BJ (cell line): ENCODE measurements at regions not wholly inside any gene's neighbourhood (a gene's known extent, or its start where the extent isn't known, plus 50 kb on each side); places are given as distances from the start of the nearest gene placed in this dataset.
"Not testable (repeated sequence)": the region's sequence is repeated elsewhere in the genome, so short reads cannot be mapped to it uniquely, and the experiment has no call there.

Experiments
- CTCF ChIA-PET: fragments of 350-600 bp; formaldehyde crosslinking; extraction: SDS; loops from one replicate; lab custom pipeline; 2021; ENCODE audit warnings: antibody characterized with exemption, inconsistent platforms; lab: Yijun Ruan, JAX
- POLR2A ChIA-PET: fragments of 300-600 bp; sonication (Branson Sonifier 250); formaldehyde crosslinking; extraction: SDS; loops from one replicate; lab custom pipeline; 2021; ENCODE audit warnings: antibody characterized with exemption; lab: Charles Lee
- DNase-seq: peaks from one replicate; pipeline ENCODE4 v3.0.0-alpha.2; 2011; ENCODE audit warnings: low read depth
- H3K27me3 ChIP-seq: 2 replicates; pipeline ENCODE4 v1.6.0; 2011; ENCODE audit warnings: low read length; ENCODE audit not compliant: control insufficient read depth, insufficient read depth
- H3K36me3 ChIP-seq: 2 replicates; pipeline ENCODE4 v1.5.1; 2011; ENCODE audit warnings: low read length; ENCODE audit not compliant: control insufficient read depth, insufficient read depth
- H3K4me3 ChIP-seq: 2 replicates; pipeline ENCODE4 v1.5.1; 2011; ENCODE audit warnings: low read depth, mild to moderate bottlenecking, control low read depth, low read length
- CTCF ChIP-seq: IDR thresholded peaks from 2 replicates; pipeline ENCODE4 v1.5.1; 2011; ENCODE audit warnings: low read depth, mild to moderate bottlenecking, control low read depth, inconsistent platforms, low read length, moderate library complexity; ENCODE audit not compliant: insufficient read depth

GRCh38 chr10:10067644-10068043 lies 950.0 kb upstream of the CELF2 start:
- Histone ChIP-seq H3K27me3 (no peaks in the 10 kb centered on the region), H3K36me3 (no peaks in the 10 kb centered on the region), H3K4me3 (no peak overlapping the region)
- no peak for DNase-seq
- POLR2A ChIA-PET, result no interaction called here
- CTCF ChIA-PET, result no interaction called here
- TF ChIP-seq CTCF, result no peak

- DNase-seq, H3K4me3 ChIP-seq, H3K36me3 ChIP-seq, POLR2A ChIA-PET, CTCF ChIA-PET, H3K27me3 ChIP-seq: not testable (repeated sequence)
These were observed 942.8 kb upstream of the CELF2 start for GRCh38 chr10:10074847-10075246.

GRCh38 chr10:10078446-10078845 lies 939.2 kb upstream of the CELF2 start:
- no peak overlapping the region for H3K4me3 ChIP-seq
- no peaks in the 10 kb centered on the region for H3K36me3 ChIP-seq
- ChIA-PET POLR2A (no interaction called here), CTCF (no interaction called here)
- DNase-seq, result no peak
- no peaks in the 10 kb centered on the region for H3K27me3 ChIP-seq
- no peak for TF ChIP-seq CTCF

- Histone ChIP-seq H3K27me3 (no peaks in the 10 kb centered on the region), H3K4me3 (no peak overlapping the region), H3K36me3 (no peaks in the 10 kb centered on the region)
- ChIA-PET CTCF (no interaction called here), POLR2A (no interaction called here)
- TF ChIP-seq CTCF, result no peak
- DNase-seq, result peak; percentile 1
These were observed 925.1 kb upstream of the CELF2 start for GRCh38 chr10:10092581-10092980.

- Histone ChIP-seq H3K27me3 (no peaks in the 10 kb centered on the region), H3K4me3 (no peak overlapping the region), H3K36me3 (no peaks in the 10 kb centered on the region)
- POLR2A ChIA-PET, result interaction anchor here (0.5 kb wide), 1 partner anchor 107 kb away, joined by 3 read pairs; no protein-coding TSS in a partner anchor
- no peak for TF ChIP-seq CTCF
- no peak for DNase-seq
- CTCF ChIA-PET, result no interaction called here
These were observed 924.7 kb upstream of the CELF2 start for GRCh38 chr10:10093021-10093420.

- DNase-seq, result no peak
- H3K27me3 ChIP-seq, result no peaks in the 10 kb centered on the region
- TF ChIP-seq CTCF, result no peak
- ChIA-PET CTCF (no interaction called here), POLR2A (no interaction called here)
- H3K4me3 ChIP-seq, result no peak overlapping the region
- no peaks in the 10 kb centered on the region for H3K36me3 ChIP-seq
These were observed 923.0 kb upstream of the CELF2 start for GRCh38 chr10:10094691-10095090.
